ENCODE measurements at regions not wholly inside any gene's neighbourhood (a gene's known extent, or its start where the extent isn't known, plus 50 kb on each side); places are given as distances from the start of the nearest gene placed in this dataset.

DNA sequence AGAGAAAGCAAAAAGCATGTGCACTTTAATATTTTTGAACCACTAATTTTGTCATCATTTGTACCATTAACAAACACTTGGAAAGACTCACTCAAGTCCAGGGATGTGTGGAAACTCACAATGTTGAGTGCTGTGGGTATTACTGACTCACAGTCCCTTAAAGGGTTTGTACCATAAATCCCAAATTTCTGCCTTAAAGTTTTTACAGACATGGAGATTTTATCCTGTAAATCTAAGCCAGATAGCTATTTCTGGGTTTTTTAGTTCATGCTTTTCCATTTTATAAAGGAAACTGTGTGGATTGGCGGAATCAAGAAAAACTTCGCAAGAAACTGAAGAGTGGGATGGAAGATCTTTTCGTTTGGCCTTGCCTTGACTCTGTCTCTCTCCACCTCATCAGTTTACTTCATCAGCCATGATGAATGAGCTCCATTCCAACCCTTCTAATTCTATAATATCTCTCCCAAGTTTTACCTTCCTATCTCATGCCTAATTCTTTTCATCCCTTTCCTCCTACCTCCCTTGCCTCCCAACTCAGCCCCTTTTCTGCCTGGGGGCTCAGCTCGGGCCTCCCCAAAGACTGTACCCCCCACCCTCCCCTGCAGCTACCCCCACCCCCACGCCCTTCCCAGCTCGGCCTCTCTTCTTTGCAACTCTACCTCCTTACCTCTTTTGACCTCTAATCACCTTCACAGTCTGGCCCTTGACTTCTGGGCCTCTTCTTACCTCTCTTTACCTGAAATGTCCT lies 218.5 kb upstream of the MKLN1 start:
- in situ Hi-C loops (cut with HindIII; ENCODE audit: low sequenced_read_pairs): no loop called here
- DNase-seq (ENCODE audit: low read depth, low spot score): peak; percentile 13
- TF ChIP-seq CTCF (IDR thresholded peaks at IDR 0.05; ENCODE audit: low read depth, low read length): no peak
- peak overlapping the region; percentile 54 for H3K4me3 ChIP-seq (ENCODE audit: low read depth, low read length)

GRCh38 chr7:131109759-131110296 lies 217.8 kb upstream of the MKLN1 start:
- in situ Hi-C loops (cut with HindIII; ENCODE audit: low sequenced_read_pairs): no loop called here

GRCh38 chr7:131110297-131111080 lies 217.2 kb upstream of the MKLN1 start:
- peak; percentile 43 for DNase-seq (ENCODE audit: low read depth, low spot score)
- peak overlapping the region; percentile 54 for H3K4me3 ChIP-seq (ENCODE audit: low read depth, low read length)
- in situ Hi-C loops (cut with HindIII; ENCODE audit: low sequenced_read_pairs): no loop called here
- TF ChIP-seq CTCF (IDR thresholded peaks at IDR 0.05; ENCODE audit: low read depth, low read length): no peak

More at GRCh38 chr7:131109759-131110296, 217.8 kb upstream of the MKLN1 start:
- peak; percentile 87 for DNase-seq (ENCODE audit: low read depth, low spot score)
- TF ChIP-seq CTCF (IDR thresholded peaks at IDR 0.05; ENCODE audit: low read depth, low read length): no peak
- peak overlapping the region; percentile 54 for H3K4me3 ChIP-seq (ENCODE audit: low read depth, low read length)

DNA sequence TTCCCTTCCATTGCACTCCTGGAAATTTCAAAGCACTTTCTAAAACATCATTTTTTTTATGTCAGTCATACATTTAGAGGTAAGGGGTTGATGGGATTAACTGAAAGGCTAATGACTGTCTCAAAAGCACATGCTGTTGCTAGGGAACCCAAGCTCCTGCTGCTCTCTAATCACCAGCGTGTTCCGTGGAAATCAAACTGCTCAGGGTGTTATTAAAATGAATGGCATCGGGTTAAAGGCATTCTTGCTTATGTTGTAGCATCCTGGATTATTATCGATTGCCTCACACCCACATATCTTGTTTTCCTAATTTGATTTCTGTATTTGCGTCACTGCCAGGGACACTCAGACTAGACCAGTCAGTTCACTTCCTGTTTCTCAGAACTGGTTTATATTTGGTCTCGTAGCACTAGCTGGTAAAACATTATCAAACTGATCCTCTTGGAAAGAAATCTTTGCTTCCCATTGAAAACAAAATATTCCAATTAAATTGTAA lies 216.5 kb upstream of the MKLN1 start:
- no peak overlapping the region for H3K4me3 ChIP-seq (ENCODE audit: low read depth, low read length)
- DNase-seq (ENCODE audit: low read depth, low spot score): peak; percentile 70
- in situ Hi-C loops (cut with HindIII; ENCODE audit: low sequenced_read_pairs): no loop called here
- TF ChIP-seq CTCF (IDR thresholded peaks at IDR 0.05; ENCODE audit: low read depth, low read length): no peak

GRCh38 chr7:131111792-131112191 lies 215.9 kb upstream of the MKLN1 start:
- no peak for TF ChIP-seq CTCF (IDR thresholded peaks at IDR 0.05; ENCODE audit: low read depth, low read length)
- DNase-seq (ENCODE audit: low read depth, low spot score): no peak
- no peak overlapping the region for H3K4me3 ChIP-seq (ENCODE audit: low read depth, low read length)
- in situ Hi-C loops (cut with HindIII; ENCODE audit: low sequenced_read_pairs): no loop called here

DNA sequence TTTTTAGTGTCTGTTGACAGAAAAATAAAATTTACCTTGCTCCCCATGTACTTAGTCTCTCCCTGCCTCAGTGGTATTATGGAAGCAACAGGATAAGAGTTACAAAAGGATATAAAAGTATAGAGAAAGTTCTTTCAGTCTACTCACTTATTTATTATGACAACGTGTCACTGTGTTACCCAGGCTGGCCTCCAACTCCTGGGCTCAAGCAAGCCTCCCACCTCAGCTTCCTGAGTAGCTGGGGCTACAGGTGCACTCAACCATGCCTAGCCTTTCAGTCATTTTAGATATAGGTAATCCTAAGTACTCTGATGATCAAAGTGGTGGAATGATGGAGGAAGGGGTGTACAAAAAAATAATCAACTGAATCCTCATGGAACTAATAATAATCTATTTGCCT lies 215.2 kb upstream of the MKLN1 start:
- no peak for TF ChIP-seq CTCF (IDR thresholded peaks at IDR 0.05; ENCODE audit: low read depth, low read length)
- no peak overlapping the region for H3K4me3 ChIP-seq (ENCODE audit: low read depth, low read length)
- no peak for DNase-seq (ENCODE audit: low read depth, low spot score)
- in situ Hi-C loops (cut with HindIII; ENCODE audit: low sequenced_read_pairs): no loop called here
